ENCODE measurements at regions not wholly inside any gene's neighbourhood (a gene's known extent, or its start where the extent isn't known, plus 50 kb on each side); places are given as distances from the start of the nearest gene placed in this dataset.

DNA sequence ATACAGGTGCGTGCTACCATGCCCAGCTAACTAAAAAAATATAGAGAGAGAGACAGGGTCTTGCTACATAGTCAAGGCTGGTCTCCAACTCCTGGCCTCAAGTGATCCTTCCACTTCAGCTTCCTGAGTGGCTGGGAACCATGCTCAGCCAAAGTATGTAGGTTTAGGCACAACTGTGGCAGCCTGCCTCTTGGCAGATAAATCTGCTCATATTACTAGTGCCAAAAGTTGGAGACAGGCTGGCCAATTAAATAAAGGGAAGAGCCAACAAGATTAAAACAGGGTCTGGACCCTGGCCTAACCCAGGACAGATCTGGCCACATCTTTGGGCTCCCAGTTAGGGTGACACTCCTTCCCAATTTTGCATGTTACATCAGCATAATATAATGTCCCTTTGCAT is 151.7 kb downstream of the CBLN1 start:
- DNase-seq, result no peak
- intact Hi-C loops (cut with DNase I), result no loop called here

DNA sequence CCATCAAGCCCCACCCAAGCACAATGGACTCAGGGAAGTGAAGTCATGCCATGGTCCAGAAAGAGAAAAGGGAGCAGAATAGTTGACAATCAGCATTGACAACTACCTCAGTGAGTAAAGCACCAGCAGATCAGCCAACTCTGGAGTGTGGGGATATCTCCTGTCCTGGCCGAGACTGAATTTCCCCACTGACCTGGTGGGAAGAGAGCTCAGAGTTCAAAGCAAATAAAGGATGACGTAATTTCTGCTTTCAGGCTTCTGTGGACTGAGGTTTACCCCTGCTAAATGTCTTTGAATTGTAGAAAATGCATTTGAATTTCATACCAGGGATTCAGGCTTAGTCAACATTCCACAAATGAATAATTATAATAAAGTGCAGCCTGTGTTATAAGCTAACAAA is 152.9 kb downstream of the CBLN1 start:
- intact Hi-C loops (cut with DNase I), result no loop called here
- DNase-seq, result no peak

DNA sequence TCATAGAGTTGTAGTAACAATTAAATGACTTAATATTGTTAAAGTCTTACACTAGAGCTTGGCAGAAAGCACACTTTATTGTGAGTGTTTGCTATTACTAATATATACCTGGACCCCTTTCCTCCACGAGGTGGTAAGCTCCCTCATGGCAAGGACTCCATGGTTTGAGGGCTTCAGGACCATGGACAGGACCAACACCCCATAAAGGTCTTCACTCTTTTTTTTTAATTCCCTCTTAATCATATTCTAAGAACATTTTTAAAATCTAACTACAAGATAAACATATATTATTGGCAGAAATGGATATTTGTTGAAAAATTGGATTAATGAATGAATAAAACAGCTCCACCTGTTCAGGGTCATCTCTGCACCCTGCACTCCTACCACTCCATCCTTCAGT is 154.5 kb downstream of the CBLN1 start:
- intact Hi-C loops (cut with DNase I), result no loop called here
- DNase-seq, result no peak

DNA sequence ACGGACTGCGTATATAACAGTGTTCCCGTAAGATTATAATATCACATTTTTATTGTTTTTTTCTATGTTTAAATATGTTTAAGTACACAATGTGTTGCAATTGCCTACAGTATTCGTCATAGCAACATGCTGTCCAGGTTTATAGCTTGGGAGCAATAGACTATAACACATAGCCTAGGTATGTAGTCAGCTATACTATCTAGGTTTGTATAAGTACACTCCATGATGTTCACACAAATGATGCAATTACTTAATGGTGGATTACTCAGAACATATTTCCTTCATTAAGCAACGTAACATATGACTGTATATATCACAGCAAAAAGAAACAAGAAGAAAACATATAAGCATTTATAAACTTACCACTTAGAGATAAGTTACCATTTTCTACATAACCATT is 160.0 kb downstream of the CBLN1 start:
- intact Hi-C loops (cut with DNase I), result no loop called here
- DNase-seq, result no peak

DNA sequence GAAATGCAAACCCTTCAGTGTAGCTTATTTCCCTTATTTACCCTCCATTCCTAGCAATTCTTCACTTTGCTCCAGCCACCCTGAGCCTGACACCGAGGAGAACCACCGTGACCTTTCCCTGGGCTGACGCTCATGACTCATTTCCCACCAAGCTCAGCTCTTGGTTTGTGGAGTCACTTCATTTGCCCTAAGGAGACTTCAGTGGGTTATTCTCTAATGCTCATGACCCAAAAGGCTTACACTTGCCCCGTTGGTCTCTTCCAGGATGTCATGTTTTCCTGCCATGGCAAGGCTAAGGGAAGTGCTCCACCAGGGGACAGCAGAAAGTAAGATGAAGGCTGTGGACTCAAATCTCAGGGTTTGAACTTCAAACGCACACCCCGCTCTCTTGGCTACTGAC is 161.0 kb downstream of the CBLN1 start:
- intact Hi-C loops (cut with DNase I), result no loop called here
- no peak for DNase-seq

DNA sequence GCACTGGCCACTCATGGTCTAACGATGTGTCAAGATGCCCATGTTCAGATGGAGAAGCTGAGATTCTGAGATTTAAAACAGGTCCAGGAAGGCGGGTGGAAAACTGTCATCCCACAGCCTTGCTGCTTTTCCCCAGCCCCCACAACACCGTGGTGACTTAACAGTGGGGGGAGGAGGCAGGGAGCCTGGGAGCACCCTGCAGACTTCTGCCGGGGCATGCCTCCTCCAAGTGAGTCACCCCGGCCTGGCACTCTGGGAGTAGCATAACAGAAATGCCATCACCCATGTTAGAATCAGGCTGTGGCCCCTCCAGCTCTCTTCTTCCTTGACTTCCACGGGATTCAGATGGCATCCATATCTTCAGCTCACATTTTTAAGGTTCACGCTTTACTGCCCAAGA is 164.8 kb downstream of the CBLN1 start:
- intact Hi-C loops (cut with DNase I), result no loop called here
- DNase-seq, result no peak

DNA sequence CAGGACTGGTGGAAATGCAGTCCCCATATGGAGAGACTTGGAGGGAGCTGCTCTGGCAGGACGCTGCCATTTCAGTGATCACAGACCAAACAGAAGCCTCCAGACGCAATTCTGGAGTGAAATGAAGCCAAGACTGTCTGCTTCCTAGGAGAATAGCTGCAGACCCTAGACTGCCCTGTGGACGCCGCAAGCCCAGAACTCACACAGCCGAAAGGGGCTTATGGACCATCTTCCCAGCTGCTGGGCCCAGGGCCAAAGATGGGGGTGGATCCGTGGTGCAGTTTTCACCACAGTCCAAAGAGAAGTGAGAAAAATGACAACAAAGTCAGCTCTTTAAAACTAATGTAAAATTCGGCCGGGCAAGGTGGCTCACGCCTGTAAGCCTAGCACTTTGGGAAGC is 165.7 kb downstream of the CBLN1 start:
- DNase-seq, result no peak
- intact Hi-C loops (cut with DNase I), result no loop called here

DNA sequence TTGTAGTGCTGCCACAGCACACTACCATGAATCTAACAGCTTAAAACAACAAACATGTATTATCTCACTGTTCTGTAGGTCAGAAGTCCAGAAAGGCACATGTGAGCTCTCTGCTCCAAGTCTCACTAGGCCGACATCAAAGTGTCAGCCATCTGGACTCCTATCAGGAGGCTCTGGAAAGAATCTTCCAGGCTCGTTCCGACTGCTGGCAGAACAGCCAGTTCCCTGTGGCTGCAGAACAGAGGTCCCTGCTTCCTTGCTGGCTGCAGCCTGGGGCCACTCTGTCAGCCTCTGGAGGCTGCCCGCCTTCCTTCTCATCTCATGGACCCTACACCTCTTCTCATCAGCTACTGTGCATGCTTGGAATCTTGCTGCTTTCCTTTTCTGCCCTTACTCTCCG is 168.9 kb downstream of the CBLN1 start:
- DNase-seq, result no peak
- intact Hi-C loops (cut with DNase I), result no loop called here

DNA sequence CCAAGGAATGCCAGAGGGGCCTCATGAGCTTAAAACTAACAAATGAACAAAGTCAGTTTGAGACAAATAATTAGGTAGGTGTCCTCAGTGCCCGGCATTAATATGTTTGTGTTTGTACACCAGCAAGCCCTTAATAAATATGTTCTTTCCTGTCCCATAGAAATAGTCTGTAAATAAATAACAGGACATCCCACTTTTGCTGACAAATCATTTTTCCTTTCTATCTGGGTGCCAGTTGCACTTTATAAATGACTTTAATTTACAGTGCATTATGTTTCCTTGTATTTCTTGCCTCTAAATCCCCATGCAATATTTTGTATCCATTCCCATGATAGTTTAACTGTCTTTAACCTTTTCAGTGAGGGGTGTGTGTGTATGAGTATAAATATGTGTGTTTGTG is 170.3 kb downstream of the CBLN1 start:
- intact Hi-C loops (cut with DNase I), result no loop called here
- DNase-seq, result no peak

DNA sequence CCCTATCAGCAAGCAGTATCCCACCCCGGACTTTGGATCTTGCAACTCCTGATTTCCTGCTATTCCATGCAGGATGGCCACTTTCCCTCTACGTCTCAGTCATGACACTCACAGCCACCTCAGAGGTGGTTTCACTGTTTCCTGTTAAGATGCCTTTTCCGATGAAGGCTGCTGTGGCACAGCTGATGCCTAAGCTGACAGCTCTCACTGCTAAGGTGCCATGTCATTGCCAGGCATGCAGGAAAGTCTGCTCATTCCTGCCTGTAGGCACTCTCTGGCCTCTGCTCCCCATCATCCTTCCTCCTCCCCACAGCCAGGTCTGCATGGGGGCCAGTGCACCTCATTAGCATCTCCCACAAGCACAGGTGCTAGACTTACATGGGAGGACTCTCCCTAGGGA is 173.0 kb downstream of the CBLN1 start:
- intact Hi-C loops (cut with DNase I), result no loop called here
- no peak for DNase-seq

DNA sequence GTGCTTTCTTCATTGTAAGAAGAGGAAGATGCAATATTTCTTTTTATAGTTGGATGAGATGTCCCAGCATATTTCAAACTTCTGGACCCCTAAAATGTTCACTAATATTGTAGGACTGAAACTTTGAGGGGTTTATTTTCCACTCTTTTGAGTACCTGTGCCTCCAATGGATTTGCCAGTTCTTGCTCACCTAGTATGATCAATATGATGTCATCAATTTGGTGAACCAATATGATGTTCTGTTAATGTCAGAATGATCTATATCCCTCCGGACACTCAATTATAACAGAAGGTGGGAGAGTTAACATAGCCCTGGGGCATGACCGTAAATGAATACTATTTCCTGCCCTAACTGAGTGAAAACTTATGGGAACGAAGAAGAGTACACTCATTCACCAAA is 178.3 kb downstream of the CBLN1 start:
- no peak for DNase-seq
- intact Hi-C loops (cut with DNase I), result no loop called here

DNA sequence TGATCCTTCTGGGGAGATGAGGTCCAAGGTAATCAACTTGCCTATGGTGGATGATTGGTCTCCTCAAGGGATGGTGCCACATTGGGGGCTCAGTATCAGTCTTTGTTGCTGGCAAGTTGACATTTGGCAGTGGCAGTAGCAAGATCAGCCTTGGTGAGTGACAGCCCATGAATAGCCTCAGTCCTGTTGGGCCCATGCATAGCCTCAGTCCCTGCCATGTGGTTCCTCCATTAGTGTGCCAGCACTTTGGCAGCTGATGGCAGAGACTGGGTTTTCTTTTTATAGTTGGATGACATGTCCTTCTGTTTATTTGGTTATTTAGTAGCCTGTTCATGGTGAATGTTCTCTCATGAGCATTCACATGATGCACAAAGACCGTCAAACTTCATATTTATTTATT is 179.6 kb downstream of the CBLN1 start:
- intact Hi-C loops (cut with DNase I), result no loop called here
- no peak for DNase-seq

DNA sequence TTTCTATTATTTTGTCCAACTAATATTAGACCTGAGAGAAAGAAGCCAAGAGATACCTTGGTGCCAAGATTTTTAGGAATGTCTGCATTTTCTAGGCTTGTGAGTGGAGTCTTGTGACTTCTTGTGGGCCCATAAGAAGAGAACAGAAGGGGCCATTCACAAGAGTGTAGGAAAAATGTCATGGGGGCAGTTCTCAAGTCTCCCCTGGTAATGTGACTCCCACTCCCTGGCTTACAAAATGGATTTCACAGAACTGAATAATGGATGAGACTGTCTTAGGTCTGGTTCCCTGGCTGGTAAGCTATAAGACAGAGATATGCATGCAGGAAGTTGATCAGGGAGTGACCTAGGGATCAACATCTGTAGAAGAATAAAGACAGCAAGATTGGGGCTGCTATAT is 181.3 kb downstream of the CBLN1 start:
- DNase-seq, result no peak
- intact Hi-C loops (cut with DNase I), result no loop called here

DNA sequence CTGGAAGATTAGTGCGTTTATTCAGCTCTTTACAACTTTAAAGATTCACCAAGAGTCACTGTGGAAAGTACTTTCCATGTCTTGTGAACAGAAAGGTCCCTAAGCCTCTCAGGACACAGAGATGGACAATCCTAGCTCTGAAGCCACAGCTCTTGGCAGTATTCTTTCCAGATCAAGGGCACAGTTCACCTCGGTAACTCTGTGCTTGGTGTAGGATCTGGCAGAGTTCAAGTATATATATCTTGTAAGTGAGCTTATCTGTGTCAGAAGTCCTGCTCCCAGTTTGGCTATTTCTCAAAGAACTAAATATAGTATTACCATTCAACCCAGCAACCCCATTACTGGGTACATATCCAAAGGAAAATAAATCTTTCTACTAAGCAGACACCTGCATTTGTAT is 183.7 kb downstream of the CBLN1 start:
- intact Hi-C loops (cut with DNase I), result no loop called here
- DNase-seq, result no peak

DNA sequence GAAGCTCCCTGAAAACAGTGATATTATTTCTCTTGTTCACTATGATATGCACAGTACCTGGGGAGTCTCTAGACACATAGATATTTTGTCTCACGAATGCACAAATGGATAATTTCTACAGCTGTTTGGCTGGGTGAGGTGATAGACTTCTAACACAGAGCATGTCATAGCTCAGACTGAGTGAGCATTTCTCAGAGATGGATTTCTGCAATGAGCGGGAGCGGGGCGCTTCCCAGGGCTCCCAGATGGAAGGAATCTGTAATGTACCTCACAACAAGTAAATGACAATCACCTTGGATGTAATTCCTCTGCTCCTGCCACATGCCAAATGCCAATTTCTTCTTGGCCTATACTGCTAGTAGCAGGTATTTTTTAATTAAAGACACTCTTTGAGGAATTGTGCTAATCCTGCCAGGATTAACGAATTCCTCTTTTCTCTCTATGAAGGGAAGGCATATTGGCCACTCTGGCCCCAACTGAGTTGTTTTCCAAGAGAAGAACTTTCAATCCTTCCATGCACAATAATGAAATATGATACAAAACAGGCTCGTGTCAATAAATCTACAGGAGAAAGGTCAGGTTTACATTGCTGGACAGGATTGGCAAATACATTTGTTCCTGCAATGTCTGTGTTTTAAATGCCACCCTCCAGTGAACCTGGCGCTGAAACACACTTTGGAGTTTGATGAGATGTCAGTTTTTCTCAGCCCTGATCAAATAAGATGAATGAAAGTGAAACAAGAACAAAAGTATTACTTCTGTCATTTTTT is 185.3 kb downstream of the CBLN1 start:
- intact Hi-C loops (cut with DNase I), result no loop called here
- DNase-seq, result no peak

DNA sequence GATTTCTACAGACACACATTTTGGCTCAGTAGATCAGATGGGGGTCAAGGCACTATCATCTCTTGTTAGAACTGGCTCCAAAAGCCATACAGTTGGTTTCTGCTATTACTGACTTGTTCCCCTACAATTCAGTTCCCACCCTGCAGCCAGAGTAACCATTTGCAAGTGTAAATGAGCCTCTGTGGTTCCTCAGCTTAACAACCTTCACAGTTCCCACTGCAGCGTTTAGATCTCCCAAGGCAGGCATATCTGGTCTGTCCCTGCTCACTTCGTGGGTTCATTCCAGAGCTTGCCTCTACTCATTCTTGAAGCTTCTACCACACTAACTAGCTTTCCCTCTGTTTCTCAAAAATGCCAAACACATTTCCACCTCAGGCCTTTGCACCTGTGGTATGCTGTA is 186.1 kb downstream of the CBLN1 start:
- intact Hi-C loops (cut with DNase I), result no loop called here
- DNase-seq, result no peak

DNA sequence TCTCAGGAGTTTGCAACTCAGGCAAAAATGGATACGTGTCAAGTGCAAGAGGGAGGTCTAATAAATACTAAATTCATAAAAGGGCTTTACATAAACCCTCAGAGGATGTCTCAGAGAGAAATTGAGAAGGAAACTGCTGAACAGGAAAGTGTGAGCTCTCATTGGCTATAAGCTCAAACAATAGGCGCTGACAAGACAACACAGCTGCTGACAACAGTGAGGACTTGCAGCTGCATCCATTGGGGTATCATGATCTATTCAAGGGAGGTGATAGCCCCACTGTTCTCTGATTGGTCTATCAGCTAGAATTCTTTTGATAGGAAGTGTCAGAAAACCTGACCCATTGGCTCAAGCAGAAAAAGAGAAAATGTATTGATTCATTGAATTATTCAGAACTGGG is 187.2 kb downstream of the CBLN1 start:
- intact Hi-C loops (cut with DNase I), result no loop called here
- no peak for DNase-seq

DNA sequence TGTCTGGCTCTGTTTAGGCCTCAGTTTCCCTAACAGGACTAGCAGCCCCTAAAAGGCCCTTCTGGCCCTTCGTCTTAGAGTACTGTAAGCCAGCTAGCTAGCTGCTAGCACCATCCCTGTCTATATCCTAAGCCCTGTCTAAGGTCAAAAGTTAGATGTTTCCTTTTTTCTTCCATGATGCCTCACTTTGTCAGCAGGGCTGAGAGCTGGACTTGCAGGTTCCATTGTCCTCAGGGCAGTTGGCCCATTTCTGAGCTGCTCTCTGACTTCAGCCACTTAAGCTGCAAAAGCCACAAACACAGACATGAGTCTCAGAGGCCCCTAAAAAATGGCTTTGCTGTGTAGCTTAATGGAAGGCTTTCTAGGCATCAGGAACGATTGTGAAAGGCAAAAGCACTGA is 187.7 kb downstream of the CBLN1 start:
- intact Hi-C loops (cut with DNase I), result no loop called here
- DNase-seq, result no peak

DNA sequence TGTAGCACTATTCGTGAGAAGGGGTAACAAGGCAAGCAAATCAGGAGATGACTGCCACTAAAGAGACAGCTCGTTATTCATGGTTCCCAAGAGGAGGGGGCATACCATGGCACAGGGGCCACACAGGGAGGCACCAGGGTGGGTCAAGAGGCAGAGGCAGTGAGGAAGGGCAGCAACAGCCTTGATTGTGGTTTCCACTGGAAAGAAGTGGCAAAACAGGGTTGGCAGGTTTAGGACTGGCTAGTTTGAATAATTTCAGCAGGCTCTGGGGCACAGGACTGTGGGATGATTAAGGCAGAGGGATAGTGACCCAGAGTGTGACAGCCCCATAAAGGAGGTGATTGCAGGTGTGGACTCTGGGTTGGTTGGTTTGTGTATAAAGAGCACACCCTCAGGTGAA is 188.9 kb downstream of the CBLN1 start:
- intact Hi-C loops (cut with DNase I), result no loop called here
- no peak for DNase-seq

DNA sequence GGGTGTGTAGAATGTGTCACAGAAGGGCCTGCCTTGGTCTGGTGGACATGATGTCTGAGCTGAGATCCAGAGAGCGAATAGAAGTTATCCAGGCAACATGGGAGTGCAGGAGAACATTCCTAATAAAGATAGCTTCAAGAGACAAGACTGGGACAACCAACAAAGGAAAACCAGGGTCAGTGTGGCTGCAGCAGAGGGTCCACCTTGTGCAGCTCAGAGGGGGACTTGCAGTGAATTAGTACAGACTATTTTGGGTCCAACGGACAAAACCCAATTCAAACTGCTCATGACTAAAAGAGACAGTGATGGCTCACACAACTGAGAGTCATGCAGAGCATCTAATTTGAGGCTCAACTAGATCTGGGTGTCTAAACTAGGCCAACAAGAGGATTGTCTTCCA is 192.1 kb downstream of the CBLN1 start:
- no peak for DNase-seq
- intact Hi-C loops (cut with DNase I), result no loop called here

DNA sequence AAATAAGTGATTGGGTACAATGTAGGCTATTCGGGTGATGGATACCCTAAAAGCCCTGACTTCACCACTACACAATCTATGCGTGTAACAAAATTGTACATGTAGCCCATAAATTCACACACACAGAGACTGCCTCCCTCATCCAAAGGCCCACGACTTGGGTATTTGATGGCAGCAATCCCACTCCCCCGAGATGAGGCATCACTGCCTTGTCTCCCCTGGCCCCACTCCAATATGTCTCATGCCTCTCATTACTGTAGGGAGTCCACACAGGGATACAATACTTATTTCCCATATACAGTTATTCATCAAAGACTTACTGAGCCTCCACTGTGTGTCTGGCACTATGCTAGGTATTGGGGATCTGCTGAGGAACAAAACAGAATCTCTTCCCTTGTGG is 192.6 kb downstream of the CBLN1 start:
- intact Hi-C loops (cut with DNase I), result no loop called here
- DNase-seq, result no peak

DNA sequence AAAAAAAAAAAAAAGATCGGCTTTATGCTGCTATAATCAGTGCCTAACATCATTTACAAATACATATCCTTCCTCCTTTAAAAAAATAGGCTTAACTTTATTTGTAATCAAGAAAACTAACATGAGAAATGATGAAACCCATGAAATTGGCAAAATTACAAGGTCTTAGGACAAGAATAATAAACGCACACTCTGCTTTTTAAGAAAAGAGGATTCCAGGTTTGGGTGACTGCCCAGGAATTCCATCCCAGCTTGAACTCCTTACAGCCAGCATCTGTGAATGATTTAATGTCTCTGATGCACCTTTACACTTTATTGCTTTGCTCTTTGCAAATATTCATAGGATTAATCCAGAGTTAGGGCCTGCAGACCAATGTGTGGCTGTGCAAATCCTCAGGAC is 196.0 kb downstream of the CBLN1 start:
- no peak for DNase-seq
- intact Hi-C loops (cut with DNase I), result no loop called here
